HG03565 (cell line): ENCODE measurements at regions not wholly inside any gene's neighbourhood (a gene's known extent, or its start where the extent isn't known, plus 50 kb on each side); places are given as distances from the start of the nearest gene placed in this dataset.
"Not testable (repeated sequence)": the region's sequence is repeated elsewhere in the genome, so short reads cannot be mapped to it uniquely, and the experiment has no call there.

Experiments used
- ATAC-seq: cut with Tn5 transposase; IDR thresholded peaks from one replicate; pipeline ENCODE4 v1.9.1; 2021; ENCODE audit warnings: mild to moderate bottlenecking, moderate library complexity; ENCODE audit not compliant: unreplicated experiment

DNA sequence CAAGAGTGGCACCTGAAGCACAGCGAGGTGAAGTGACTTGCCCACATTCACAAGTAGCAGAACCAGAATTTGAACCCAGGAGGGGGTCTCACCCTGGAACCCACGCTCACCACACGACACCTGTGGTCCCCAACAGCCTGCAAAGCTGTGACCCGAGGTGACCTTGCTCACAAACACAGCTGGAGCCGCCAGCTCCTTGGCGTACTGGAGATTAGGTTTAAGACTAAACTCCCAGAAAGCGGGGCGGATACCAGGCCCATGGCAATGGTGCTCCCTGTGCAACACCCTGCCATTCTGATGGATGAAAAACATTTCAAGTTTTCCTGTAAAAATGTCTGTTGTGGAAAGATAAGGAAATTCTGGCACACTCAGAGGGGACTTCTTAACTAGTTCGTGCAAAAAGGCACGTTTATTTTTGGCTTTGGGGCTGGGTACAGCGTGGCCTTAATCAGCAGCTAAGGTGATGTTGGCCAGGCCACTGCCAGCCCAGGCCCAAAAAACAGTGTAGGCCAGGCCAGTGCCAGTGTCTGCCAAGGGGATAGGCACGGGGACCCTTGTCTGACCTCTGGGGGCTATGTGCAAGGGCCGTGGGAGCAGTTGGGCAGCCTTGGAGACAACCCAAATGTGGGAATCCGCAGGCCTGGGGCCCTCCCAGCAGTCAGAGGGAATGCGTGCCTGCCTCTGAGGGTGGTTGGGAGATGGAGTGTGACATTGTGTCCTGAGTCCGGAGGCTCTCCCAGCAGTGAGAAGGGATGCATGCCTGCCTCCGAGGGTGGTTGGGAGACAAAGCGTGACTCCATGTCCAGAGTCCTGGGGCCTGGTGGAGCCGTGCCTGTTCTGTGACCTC lies 185.0 kb upstream of the HS6ST1 start:
- no peak for ATAC-seq

DNA sequence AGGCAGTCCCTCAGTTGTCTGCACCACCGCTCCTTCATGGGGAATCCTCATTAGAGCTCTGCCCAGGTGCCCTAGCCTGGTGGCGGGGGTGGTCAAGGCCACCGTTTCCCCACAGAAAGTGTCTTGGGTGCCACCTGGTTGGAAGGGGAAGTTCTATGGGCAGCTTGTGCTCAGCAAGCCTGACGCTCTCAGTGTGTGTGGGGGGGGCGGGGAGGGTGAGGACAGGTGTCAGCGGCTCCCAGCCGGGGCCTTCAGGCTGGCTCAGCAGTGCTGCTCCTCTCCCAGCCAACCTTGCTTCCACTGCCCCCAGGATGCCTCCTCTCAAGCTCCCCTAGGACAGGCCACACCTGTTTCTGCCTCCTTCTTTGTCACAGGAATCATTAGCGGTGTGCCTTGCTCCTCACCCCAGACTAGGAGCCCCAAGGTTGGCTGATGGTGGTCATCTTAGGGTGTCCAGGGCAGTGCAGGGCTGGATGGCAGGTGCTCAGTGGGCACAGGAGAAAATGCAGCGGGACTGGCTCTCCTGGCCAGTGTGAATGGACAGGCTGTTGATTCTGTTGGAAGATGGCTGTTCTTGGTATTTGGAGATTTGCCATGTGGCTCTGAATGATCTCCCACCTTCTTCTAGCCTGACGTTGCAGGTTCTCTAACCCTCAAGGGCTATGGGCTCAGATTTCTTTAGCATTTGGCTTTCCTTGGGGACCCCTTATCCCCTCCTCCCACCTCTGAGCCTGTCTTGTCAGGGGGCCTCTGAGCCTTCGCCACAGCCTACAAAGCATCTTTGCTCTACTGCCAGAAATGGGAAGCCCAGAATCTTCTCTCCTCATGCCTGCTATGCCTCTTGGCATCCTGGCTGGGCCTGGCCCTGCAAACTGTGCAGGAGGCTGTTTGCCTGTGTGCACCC lies 185.8 kb upstream of the HS6ST1 start:
- no peak for ATAC-seq

DNA sequence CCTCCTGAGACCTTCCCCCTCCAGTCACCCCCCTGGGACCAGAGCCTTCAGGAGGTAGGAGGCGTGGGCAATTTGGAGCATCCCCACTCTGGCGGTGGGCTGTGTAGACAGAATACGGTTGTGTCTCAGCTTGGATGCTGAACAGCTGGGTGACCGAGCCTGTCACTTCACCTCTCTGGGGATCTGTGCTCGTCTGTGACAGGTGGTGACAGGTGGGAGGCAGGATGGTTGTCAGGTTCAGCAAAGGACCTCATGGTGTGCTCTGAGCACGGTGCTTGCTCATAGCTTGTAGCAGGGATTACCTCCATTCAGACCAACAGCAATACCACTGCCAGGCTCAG lies 186.5 kb upstream of the HS6ST1 start:
- no peak for ATAC-seq

- ATAC-seq, result no peak
Observed at GRCh38 chr2:128505575-128506526, 187.2 kb upstream of the HS6ST1 start.

DNA sequence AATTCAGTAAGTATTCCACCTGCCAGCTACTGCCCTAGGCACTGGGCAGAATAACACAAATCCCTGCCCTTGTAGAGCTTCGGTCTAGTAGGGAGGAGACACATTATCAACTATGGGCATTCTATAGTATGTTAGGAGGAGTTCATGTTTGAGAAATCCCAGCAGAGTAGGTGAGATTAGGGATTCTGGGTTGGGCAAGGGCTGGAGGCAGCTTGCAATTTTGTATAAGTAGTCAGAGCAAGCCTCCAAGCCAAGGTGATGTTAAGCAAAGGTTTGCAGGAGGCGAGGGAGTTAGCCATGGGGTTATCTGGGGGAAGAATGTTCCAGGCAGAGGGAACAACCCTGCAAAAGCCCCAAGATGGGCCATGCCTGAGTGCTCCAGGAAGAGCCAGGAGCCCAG lies 187.9 kb upstream of the HS6ST1 start:
- ATAC-seq, result no peak

DNA sequence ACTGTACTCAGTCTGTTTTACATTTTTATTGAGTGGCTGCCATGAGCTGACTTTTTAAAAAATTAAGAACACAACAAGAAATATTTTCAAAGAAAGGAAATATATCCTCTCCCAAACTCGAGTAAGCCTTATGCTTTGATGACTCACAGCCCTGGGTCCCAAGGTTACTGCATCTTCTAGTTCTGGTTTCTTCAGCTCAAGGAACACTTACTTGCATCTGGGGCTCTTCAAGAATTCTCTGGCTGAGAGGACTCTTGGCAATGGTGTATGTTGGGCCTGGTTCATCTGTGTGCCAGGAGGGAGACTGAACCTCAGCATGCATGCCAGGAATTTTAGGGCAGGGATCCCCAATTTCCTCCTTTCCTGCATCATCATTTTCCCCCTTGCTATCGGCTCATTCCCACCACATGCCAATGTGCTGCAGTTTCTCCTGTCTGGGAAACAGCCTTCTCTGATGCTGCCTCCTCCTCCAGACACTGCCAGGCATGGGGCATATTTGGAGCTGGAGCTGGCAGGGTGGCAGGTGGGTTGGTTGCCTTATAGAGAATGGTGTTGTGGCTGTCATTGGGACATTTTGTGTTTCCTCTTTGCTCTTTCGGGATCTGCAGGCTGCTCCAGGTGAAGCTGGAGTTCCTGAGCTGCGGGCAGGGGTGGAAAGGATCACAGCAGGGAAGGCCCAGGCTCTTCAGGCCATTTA lies 192.2 kb upstream of the HS6ST1 start:
- ATAC-seq, result no peak

GRCh38 chr2:128511731-128512378 lies 193.2 kb upstream of the HS6ST1 start:
- no peak for ATAC-seq

- ATAC-seq, result no peak
Observed at GRCh38 chr2:128512379-128513115, 193.9 kb upstream of the HS6ST1 start.

GRCh38 chr2:128513116-128513960 lies 194.7 kb upstream of the HS6ST1 start:
- ATAC-seq, result no peak

DNA sequence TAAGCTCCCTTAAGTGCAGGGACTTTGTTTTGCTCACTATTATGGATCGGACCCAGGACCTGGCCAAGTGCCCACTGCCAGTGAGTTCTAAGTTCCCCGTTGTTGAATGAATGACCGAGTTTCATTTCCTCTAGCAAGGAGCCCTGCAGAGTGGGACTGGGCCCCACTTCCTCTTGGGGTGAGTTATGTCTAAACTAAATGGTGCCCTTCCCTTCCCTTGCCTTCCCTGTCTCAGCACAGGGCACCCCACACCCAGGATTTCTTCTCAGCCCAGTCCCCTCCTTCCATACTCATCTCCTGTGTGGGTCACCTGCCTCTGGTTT lies 195.3 kb upstream of the HS6ST1 start:
- ATAC-seq, result no peak

- ATAC-seq, result no peak
Observed at GRCh38 chr2:128514555-128514955, 195.9 kb upstream of the HS6ST1 start.

GRCh38 chr2:128516938-128517337 lies 198.3 kb upstream of the HS6ST1 start:
- no peak for ATAC-seq

- not testable (repeated sequence) for ATAC-seq
Observed at GRCh38 chr2:128519028-128519427, 200.4 kb upstream of the HS6ST1 start.

- no peak for ATAC-seq
Observed at GRCh38 chr2:128519517-128520215, 201.0 kb upstream of the HS6ST1 start.

DNA sequence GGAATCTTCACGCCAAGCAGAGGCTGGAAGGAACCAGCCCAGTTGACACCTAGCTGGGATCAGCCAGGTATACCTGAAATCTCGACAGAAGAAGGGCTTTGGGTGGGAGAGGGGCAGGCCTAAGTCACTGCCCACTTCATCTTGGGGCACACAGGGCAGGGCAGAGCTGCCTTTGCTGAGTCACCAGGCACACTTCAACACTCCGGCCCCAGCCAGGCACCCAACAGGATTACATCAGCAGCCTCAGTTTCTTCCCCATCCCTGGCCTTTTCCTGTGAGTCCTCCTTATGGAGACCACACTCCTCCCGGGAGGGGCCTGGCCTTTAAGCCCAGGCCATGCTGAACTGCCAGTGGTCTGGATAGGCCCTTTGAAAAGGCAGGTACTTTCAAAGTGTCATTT lies 201.7 kb upstream of the HS6ST1 start:
- ATAC-seq, result no peak

DNA sequence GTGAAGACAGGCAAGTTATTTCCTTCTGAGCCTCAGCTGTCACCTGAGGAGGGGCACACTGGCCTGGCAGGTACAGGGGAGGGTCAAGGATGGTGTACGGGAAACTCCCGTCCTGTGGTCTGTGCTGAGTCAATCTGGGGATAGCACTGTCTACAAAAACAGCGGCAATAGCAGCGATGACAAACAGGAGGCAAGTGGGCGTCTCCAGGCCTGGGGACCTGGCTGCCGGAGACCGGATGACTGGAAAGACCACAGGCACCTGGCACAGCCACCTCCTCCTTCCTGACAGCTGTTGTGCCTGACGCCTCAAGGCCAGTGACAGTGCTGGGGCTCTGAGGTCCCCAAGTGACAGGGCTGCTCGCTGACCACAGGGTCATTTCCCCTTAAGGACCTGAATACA lies 202.1 kb upstream of the HS6ST1 start:
- peak; percentile 93 for ATAC-seq

DNA sequence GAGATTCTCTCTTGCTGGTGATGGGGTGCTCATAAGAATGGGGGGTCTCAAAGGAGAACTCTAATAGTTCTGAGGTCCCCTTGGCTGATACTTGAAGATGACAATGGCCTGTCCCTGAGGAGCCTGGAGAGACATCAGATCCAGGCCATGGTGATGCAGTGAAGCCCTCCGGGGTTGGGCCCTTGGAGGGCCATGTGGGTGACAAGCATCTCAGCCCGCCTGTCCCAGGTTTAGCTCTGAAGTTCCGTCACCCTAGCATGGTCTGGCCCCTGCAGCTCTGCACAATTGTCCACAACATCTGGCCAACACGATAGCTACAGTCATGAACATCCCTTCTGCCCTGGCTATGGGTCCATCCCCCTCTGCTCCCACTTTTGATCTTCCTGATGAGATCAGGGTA lies 202.8 kb upstream of the HS6ST1 start:
- ATAC-seq, result no peak

- ATAC-seq, result no peak
Observed at GRCh38 chr2:128522829-128523228, 204.2 kb upstream of the HS6ST1 start.
